Activated CD4-positive, CD25-positive, alpha-beta regulatory T cell treated with anti-CD3 and anti-CD28 coated beads, Interleukin-2, amount 50 U/mL, for 72 hours (primary cell): ENCODE measurements at regions not wholly inside any gene's neighbourhood (a gene's known extent, or its start where the extent isn't known, plus 50 kb on each side); places are given as distances from the start of the nearest gene placed in this dataset.
"Not testable (repeated sequence)": the region's sequence is repeated elsewhere in the genome, so short reads cannot be mapped to it uniquely, and the experiment has no call there.

Experiments used
- DNase-seq: peaks from one replicate; pipeline ENCODE4 v3.0.0; 2021

DNA sequence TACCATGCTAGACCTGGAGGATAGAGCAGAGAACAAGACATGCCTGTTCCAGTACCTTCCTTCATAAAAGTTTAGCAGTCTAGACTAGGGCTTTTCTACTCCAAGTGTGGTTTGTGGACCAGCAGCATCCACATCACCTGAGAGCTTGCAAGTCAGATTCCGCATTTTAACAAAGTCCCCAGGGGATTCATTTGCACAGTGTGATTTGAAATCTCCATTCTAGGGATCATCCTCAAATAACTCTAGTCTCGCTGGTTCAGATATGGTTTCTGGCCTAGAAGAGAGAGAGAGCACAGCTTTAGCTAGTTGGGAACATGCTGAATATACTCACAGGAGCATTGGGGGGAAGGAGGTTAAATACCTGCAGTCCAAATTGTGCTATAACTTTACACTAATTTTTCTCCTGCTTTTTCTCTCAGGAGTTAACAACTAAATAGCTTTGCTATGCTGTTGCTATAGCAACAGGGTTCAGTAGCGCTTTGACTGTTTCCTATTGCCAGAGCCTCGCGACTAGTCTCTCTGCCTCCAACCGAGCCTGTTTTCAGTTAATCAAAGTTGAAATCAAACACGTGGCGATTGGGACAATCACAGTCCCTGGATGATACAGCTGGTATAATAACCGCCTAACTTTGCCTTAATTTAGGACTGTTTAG lies 64.0 kb upstream of the RASGRF1 start:
- no peak for DNase-seq

DNA sequence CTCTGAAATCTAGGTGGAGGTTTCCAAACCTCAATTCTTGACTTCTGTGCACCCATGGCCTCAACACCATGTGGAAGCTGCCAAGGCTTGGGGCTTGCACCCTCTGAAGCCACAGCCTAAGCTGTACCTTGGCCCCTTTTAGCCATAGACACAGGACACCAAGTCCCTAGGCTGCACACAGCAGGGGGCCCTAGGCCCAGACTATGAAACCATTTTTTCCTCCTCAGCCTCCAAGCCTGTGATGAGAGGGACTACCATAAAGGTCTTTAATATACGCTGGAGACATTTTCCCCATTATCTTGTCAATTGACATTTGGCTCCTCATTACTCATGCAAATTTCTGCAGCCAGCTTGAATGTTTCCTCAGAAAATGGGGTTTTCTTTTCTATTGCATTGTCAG lies 53.7 kb upstream of the RASGRF1 start:
- DNase-seq: not testable (repeated sequence)

DNA sequence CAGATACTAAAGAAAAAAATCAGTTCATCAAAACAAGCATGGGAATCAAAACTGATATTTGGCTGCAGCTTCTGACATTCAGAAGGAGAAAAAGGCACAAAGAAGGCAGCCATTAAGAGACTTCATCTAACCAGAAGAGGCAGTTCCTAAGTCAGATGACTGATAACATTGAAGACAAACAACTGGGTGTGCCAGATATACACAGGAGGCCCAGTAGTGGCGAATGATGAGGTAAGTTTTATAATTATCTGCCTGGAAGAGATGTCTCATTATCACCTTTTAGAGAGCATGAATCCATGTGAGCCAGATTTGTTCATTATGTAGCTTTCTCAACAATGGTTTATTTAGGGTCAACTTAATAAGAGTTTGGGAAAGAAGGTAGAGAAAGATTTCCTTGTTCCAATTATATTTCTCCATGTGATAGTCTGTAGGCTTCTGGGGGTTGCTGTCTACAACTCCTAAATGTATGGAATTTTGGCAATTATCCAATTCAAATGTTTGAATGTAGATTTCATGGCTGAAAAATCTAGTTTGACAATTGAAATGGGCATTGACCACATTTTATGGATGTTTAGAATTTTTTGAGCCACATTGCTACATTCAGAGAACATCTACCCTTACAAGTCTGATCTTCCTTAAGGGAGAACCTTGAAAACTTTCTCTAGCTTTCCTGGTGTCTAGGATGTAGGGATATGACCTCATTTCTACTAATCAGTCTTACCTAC lies 50.4 kb upstream of the RASGRF1 start:
- DNase-seq: no peak
